ENCODE measurements at regions not wholly inside any gene's neighbourhood (a gene's known extent, or its start where the extent isn't known, plus 50 kb on each side); places are given as distances from the start of the nearest gene placed in this dataset.

- H3K4me2 ChIP-seq: no peak overlapping the region
- H3K4me3 ChIP-seq: no peak overlapping the region
- H3K9me3 ChIP-seq: no peaks in the 10 kb centered on the region
- no peaks in the 10 kb centered on the region for H3K27me3 ChIP-seq
- H3K4me1 ChIP-seq: no peaks in the 10 kb centered on the region
- no peak overlapping the region for H3K9ac ChIP-seq
- no peaks in the 10 kb centered on the region for H4K20me1 ChIP-seq
- no peak for TF ChIP-seq Cebpa-rat (IDR thresholded peaks at IDR 0.05)
- no peak overlapping the region for H3K27ac ChIP-seq
- no peaks in the 10 kb centered on the region for H3K36me3 ChIP-seq
Measured at GRCh38 chr14:97891515-97891914, 1094.3 kb downstream of the VRK1 start.

- Histone ChIP-seq H3K27ac (no peak overlapping the region), H4K20me1 (no peaks in the 10 kb centered on the region), H3K9me3 (no peaks in the 10 kb centered on the region), H3K9ac (no peak overlapping the region), H3K27me3 (no peaks in the 10 kb centered on the region), H3K4me3 (no peak overlapping the region), H3K36me3 (no peaks in the 10 kb centered on the region), H3K4me1 (no peaks in the 10 kb centered on the region), H3K4me2 (no peak overlapping the region)
- TF ChIP-seq Cebpa-rat (IDR thresholded peaks at IDR 0.05): no peak
Measured at GRCh38 chr14:97894552-97894951, 1097.4 kb downstream of the VRK1 start.

GRCh38 chr14:97900196-97900854 lies 1103.1 kb downstream of the VRK1 start:
- H3K27ac ChIP-seq: no peak overlapping the region
- H4K20me1 ChIP-seq: no peaks in the 10 kb centered on the region
- H3K9me3 ChIP-seq: no peaks in the 10 kb centered on the region
- no peaks in the 10 kb centered on the region for H3K27me3 ChIP-seq
- TF ChIP-seq Cebpa-rat (IDR thresholded peaks at IDR 0.05): no peak
- no peak overlapping the region for H3K4me3 ChIP-seq
- H3K4me1 ChIP-seq: no peaks in the 10 kb centered on the region
- H3K4me2 ChIP-seq: no peak overlapping the region
- no peaks in the 10 kb centered on the region for H3K36me3 ChIP-seq
- no peak overlapping the region for H3K9ac ChIP-seq

- H3K27me3 ChIP-seq: no peaks in the 10 kb centered on the region
- no peaks in the 10 kb centered on the region for H3K9me3 ChIP-seq
- H3K36me3 ChIP-seq: no peaks in the 10 kb centered on the region
- H3K4me3 ChIP-seq: no peak overlapping the region
- H4K20me1 ChIP-seq: no peaks in the 10 kb centered on the region
- H3K4me1 ChIP-seq: no peaks in the 10 kb centered on the region
- H3K9ac ChIP-seq: no peak overlapping the region
- H3K27ac ChIP-seq: no peak overlapping the region
- no peak overlapping the region for H3K4me2 ChIP-seq
- TF ChIP-seq Cebpa-rat (IDR thresholded peaks at IDR 0.05): no peak
Measured at GRCh38 chr14:97902630-97903029, 1105.4 kb downstream of the VRK1 start.

GRCh38 chr14:97903821-97904220 lies 1106.6 kb downstream of the VRK1 start:
- Histone ChIP-seq H4K20me1 (no peaks in the 10 kb centered on the region), H3K9me3 (no peaks in the 10 kb centered on the region), H3K36me3 (no peaks in the 10 kb centered on the region), H3K27me3 (no peaks in the 10 kb centered on the region), H3K4me2 (no peak overlapping the region), H3K27ac (no peak overlapping the region), H3K9ac (no peak overlapping the region), H3K4me3 (no peak overlapping the region), H3K4me1 (no peaks in the 10 kb centered on the region)
- TF ChIP-seq Cebpa-rat (IDR thresholded peaks at IDR 0.05): no peak

- Histone ChIP-seq H4K20me1 (no peaks in the 10 kb centered on the region), H3K4me1 (no peaks in the 10 kb centered on the region), H3K9ac (no peak overlapping the region), H3K36me3 (no peaks in the 10 kb centered on the region), H3K27me3 (no peaks in the 10 kb centered on the region), H3K9me3 (no peaks in the 10 kb centered on the region), H3K4me2 (no peak overlapping the region), H3K27ac (no peak overlapping the region), H3K4me3 (no peak overlapping the region)
- no peak for TF ChIP-seq Cebpa-rat (IDR thresholded peaks at IDR 0.05)
Measured at GRCh38 chr14:97912217-97912616, 1115.0 kb downstream of the VRK1 start.

- Histone ChIP-seq H3K4me2 (no peak overlapping the region), H3K4me3 (no peak overlapping the region), H3K27ac (no peak overlapping the region), H3K9ac (no peak overlapping the region), H3K27me3 (no peaks in the 10 kb centered on the region), H3K36me3 (no peaks in the 10 kb centered on the region), H4K20me1 (no peaks in the 10 kb centered on the region), H3K4me1 (no peaks in the 10 kb centered on the region), H3K9me3 (no peaks in the 10 kb centered on the region)
- TF ChIP-seq Cebpa-rat (IDR thresholded peaks at IDR 0.05): no peak
Measured at GRCh38 chr14:97916100-97916499, 1118.9 kb downstream of the VRK1 start.

- H3K36me3 ChIP-seq: no peaks in the 10 kb centered on the region
- H3K4me3 ChIP-seq: no peak overlapping the region
- H3K27me3 ChIP-seq: no peaks in the 10 kb centered on the region
- no peak overlapping the region for H3K4me2 ChIP-seq
- no peak overlapping the region for H3K9ac ChIP-seq
- H4K20me1 ChIP-seq: no peaks in the 10 kb centered on the region
- H3K27ac ChIP-seq: no peak overlapping the region
- H3K9me3 ChIP-seq: no peaks in the 10 kb centered on the region
- no peaks in the 10 kb centered on the region for H3K4me1 ChIP-seq
- no peak for TF ChIP-seq Cebpa-rat (IDR thresholded peaks at IDR 0.05)
Measured at GRCh38 chr14:97916669-97917568, 1119.7 kb downstream of the VRK1 start.

- Histone ChIP-seq H3K36me3 (no peaks in the 10 kb centered on the region), H3K4me1 (no peaks in the 10 kb centered on the region), H3K9ac (no peak overlapping the region), H3K27ac (no peak overlapping the region), H3K4me3 (no peak overlapping the region), H4K20me1 (no peaks in the 10 kb centered on the region), H3K27me3 (no peaks in the 10 kb centered on the region), H3K9me3 (no peaks in the 10 kb centered on the region), H3K4me2 (no peak overlapping the region)
- TF ChIP-seq Cebpa-rat (IDR thresholded peaks at IDR 0.05): no peak
Measured at GRCh38 chr14:97920201-97920600, 1123.0 kb downstream of the VRK1 start.

- no peak overlapping the region for H3K4me2 ChIP-seq
- H3K27me3 ChIP-seq: no peaks in the 10 kb centered on the region
- no peak overlapping the region for H3K27ac ChIP-seq
- no peak overlapping the region for H3K4me3 ChIP-seq
- H3K4me1 ChIP-seq: no peaks in the 10 kb centered on the region
- no peaks in the 10 kb centered on the region for H4K20me1 ChIP-seq
- no peak for TF ChIP-seq Cebpa-rat (IDR thresholded peaks at IDR 0.05)
- no peaks in the 10 kb centered on the region for H3K36me3 ChIP-seq
- H3K9ac ChIP-seq: no peak overlapping the region
- no peaks in the 10 kb centered on the region for H3K9me3 ChIP-seq
Measured at GRCh38 chr14:97921296-97921695, 1124.1 kb downstream of the VRK1 start.

Measured in BLaER1 (cell line).